ENCODE measurements at regions not wholly inside any gene's neighbourhood (a gene's known extent, or its start where the extent isn't known, plus 50 kb on each side); places are given as distances from the start of the nearest gene placed in this dataset.

GRCh38 chr12:34386016-34386415 is 363.7 kb downstream of the ALG10 start:
- no peak for DNase-seq (ENCODE audit: low read depth)
- no peak overlapping the region for H3K4me3 ChIP-seq (ENCODE audit: low read length)
- TF ChIP-seq CTCF (conservative IDR thresholded peaks at IDR 0.05; ENCODE audit: low read depth, low read length) = no peak

- TF ChIP-seq CTCF (conservative IDR thresholded peaks at IDR 0.05; ENCODE audit: low read depth, low read length) = no peak
- no peak overlapping the region for H3K4me3 ChIP-seq (ENCODE audit: low read length)
- DNase-seq (ENCODE audit: low read depth) = no peak
Observed at GRCh38 chr12:34386621-34387255, 364.4 kb downstream of the ALG10 start.

GRCh38 chr12:34387711-34388635 is 365.7 kb downstream of the ALG10 start:
- TF ChIP-seq CTCF (conservative IDR thresholded peaks at IDR 0.05; ENCODE audit: low read depth, low read length) = no peak
- DNase-seq (ENCODE audit: low read depth) = no peak

DNA sequence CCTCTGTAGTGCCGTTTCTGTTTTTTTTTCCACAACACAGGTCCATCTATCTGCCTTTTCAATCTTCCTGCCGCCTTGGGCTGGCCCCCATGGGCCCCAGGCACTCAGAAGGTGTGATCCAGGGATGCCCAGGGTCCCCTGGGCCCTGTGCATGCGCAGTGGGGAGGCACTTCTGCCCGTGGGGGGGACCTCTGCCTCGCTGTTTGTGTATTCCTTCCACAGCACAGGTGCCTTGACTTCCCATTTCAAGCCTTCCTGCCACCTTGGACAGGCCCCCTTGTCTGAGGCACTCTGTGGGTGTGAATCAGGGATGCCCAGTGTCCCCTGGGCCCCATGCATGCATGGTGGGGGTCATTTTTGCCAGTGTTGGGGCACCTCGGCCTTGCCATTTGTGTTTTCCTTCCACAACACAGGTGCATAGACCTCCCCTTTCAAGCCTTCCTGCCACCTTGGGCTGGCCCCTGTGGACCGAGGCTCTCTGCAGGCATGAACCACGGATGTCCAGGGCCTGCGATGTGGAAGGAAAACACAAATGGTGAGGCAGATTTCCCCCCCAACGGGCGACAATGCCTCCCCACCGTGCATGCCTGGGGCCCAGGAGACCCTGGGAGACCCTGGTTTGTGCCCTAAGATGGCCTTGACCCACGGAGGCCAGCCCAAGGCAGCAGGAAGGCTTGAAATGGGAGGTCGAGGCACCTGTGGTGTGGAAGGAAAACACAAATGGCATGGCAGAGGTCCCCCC is 366.5 kb downstream of the ALG10 start:
- no peak overlapping the region for H3K4me3 ChIP-seq (ENCODE audit: low read length)
- TF ChIP-seq CTCF (conservative IDR thresholded peaks at IDR 0.05; ENCODE audit: low read depth, low read length) = no peak
- DNase-seq (ENCODE audit: low read depth) = no peak

More at GRCh38 chr12:34387711-34388635, 365.7 kb downstream of the ALG10 start:
- H3K4me3 ChIP-seq (ENCODE audit: low read length) = no peak overlapping the region

DNA sequence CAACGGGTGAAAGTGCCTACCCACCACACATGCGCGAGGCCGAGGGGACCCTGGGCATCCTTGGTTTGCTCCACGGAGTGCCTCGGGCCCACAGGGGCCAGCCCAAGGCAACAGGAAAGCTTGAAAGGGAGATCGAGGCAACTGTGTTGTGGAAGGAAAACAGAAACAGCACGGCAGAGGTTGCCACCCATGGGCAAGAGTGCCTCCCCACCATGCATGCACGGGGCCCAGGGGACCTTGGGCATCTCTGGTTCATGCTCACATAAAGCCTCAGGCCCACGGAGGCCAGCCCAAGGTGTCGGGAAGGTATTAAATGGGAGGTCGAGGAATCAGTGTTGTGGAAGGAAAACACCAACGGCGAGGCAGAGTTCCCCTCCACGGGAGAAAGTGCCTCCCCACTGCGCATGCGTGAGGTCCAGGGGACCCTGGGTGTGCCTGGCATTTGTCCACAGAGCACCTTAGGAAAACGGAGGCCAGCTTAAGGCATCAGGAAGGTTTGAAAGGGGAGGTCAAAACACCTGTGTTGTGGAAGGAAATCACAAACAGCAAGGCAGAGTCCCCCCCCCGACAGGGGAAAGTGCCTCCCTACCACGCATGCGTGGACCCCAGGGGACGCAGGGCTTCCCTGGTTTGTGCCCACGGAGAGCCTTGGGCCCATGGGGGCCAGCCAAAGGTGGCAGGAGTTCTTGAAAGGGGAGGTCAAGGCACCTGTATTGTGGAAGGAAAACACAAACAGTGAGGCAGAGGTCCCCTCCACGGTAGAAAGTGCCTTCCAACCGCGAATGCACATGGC is 367.3 kb downstream of the ALG10 start:
- no peak overlapping the region for H3K4me3 ChIP-seq (ENCODE audit: low read length)
- no peak for TF ChIP-seq CTCF (conservative IDR thresholded peaks at IDR 0.05; ENCODE audit: low read depth, low read length)
- DNase-seq (ENCODE audit: low read depth) = no peak

DNA sequence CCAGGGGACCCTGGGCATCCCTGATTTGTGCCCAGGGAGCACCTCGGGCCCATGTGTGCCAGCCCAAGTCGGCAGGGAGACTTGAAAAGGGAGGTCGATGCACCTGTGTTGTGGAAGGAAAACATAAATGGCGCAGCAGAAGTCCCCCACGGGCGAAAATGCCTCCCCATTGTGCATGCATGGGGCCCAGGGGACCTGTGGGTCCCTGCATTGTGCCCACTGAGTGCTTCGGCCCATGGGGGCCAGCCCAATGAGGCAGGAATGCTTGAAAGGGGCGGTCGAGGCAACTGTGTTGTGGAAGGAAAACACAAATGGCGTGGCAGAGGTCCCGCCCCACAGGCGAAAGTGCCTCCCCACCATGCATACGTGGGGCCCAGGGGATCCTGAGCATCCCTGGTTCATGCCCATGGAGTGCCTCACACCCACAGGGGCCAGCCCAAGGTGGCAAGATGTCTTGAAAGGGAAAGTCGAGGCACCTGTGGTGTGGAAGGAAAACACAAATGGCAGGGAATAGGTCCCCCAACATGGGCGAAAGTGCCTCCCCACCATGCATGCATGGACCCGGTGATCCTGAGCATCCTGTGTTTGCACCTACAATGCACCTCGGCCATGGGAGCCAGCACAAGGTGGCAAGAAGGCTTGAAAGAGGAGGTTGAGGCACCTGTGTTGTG is 368.0 kb downstream of the ALG10 start:
- DNase-seq (ENCODE audit: low read depth) = no peak

More for the DNA sequence above, 368.0 kb downstream of the ALG10 start:
- no peak for TF ChIP-seq CTCF (conservative IDR thresholded peaks at IDR 0.05; ENCODE audit: low read depth, low read length)
- H3K4me3 ChIP-seq (ENCODE audit: low read length) = no peak overlapping the region
